ENCODE measurements at regions not wholly inside any gene's neighbourhood (a gene's known extent, or its start where the extent isn't known, plus 50 kb on each side); places are given as distances from the start of the nearest gene placed in this dataset.

- DNase-seq (ENCODE audit: extremely low spot score) = no peak
- CTCF ChIA-PET = interaction anchor here (1.4 kb wide), 1 partner anchor 16 kb away, joined by 3 read pairs; no protein-coding TSS in a partner anchor
- no peak for TF ChIP-seq CTCF (IDR thresholded peaks at IDR 0.05; ENCODE audit: control extremely low read depth, extremely low read depth, low read depth, missing control alignments)
- POLR2A ChIA-PET = no interaction called here
Observed at GRCh38 chr15:96559631-96560030, 229.1 kb downstream of the NR2F2 start.

GRCh38 chr15:96560246-96560895 lies 229.9 kb downstream of the NR2F2 start:
- CTCF ChIA-PET = interaction anchor here (1.4 kb wide), 1 partner anchor 15 kb away, joined by 3 read pairs; no protein-coding TSS in a partner anchor
- no peak for DNase-seq (ENCODE audit: extremely low spot score)
- POLR2A ChIA-PET = no interaction called here
- no peak for TF ChIP-seq CTCF (IDR thresholded peaks at IDR 0.05; ENCODE audit: control extremely low read depth, extremely low read depth, low read depth, missing control alignments)

- ChIA-PET POLR2A (no interaction called here), CTCF (no interaction called here)
- TF ChIP-seq CTCF (IDR thresholded peaks at IDR 0.05; ENCODE audit: control extremely low read depth, extremely low read depth, low read depth, missing control alignments) = no peak
- DNase-seq (ENCODE audit: extremely low spot score) = no peak
Observed at GRCh38 chr15:96561593-96561992, 231.1 kb downstream of the NR2F2 start.

GRCh38 chr15:96564546-96564945 lies 234.0 kb downstream of the NR2F2 start:
- no peak for DNase-seq (ENCODE audit: extremely low spot score)
- ChIA-PET POLR2A (no interaction called here), CTCF (interaction anchor here (1.3 kb wide), 1 partner anchor 37 kb away, joined by 3 read pairs; no protein-coding TSS in a partner anchor)
- no peak for TF ChIP-seq CTCF (IDR thresholded peaks at IDR 0.05; ENCODE audit: control extremely low read depth, extremely low read depth, low read depth, missing control alignments)

- DNase-seq (ENCODE audit: extremely low spot score) = no peak
- CTCF ChIA-PET = interaction anchor here (1.3 kb wide), 1 partner anchor 37 kb away, joined by 3 read pairs; no protein-coding TSS in a partner anchor
- POLR2A ChIA-PET = no interaction called here
- TF ChIP-seq CTCF (IDR thresholded peaks at IDR 0.05; ENCODE audit: control extremely low read depth, extremely low read depth, low read depth, missing control alignments) = no peak
Observed at GRCh38 chr15:96565266-96565665, 234.8 kb downstream of the NR2F2 start.

GRCh38 chr15:96574782-96575181 lies 244.3 kb downstream of the NR2F2 start:
- no peak for TF ChIP-seq CTCF (IDR thresholded peaks at IDR 0.05; ENCODE audit: control extremely low read depth, extremely low read depth, low read depth, missing control alignments)
- POLR2A ChIA-PET = no interaction called here
- no peak for DNase-seq (ENCODE audit: extremely low spot score)
- CTCF ChIA-PET = interaction anchor here (2.0 kb wide), 1 partner anchor 10 kb away, joined by 8 read pairs; no protein-coding TSS in a partner anchor

Data from GM10248 (cell line).